NAMALWA (cell line): ENCODE measurements at regions not wholly inside any gene's neighbourhood (a gene's known extent, or its start where the extent isn't known, plus 50 kb on each side); places are given as distances from the start of the nearest gene placed in this dataset.
"Not testable (repeated sequence)": the region's sequence is repeated elsewhere in the genome, so short reads cannot be mapped to it uniquely, and the experiment has no call there.

Experiments used
- DNase-seq: peaks from one replicate; pipeline ENCODE4 v3.0.0-alpha.2; 2015; ENCODE audit warnings: low spot score

DNA sequence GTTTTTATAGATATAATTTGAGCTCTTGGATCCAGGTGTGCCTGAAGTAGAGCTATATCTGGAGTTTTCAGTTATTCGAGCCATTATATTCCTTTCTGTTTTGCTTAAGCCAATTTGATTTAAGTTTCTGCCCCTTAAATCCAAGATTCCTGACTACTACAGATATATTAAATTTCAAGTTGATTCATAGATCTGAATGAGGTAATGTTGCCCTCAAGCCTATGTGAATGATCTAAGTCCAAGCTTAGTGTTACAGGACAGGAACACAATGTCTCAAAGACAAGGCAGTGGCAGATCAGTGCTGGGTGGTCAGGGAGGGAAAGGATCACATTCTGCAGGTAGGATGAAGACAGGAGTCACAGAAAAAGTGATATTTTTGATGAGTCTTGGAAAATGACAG lies 75.7 kb upstream of the CTBP2 start:
- DNase-seq, result no peak

DNA sequence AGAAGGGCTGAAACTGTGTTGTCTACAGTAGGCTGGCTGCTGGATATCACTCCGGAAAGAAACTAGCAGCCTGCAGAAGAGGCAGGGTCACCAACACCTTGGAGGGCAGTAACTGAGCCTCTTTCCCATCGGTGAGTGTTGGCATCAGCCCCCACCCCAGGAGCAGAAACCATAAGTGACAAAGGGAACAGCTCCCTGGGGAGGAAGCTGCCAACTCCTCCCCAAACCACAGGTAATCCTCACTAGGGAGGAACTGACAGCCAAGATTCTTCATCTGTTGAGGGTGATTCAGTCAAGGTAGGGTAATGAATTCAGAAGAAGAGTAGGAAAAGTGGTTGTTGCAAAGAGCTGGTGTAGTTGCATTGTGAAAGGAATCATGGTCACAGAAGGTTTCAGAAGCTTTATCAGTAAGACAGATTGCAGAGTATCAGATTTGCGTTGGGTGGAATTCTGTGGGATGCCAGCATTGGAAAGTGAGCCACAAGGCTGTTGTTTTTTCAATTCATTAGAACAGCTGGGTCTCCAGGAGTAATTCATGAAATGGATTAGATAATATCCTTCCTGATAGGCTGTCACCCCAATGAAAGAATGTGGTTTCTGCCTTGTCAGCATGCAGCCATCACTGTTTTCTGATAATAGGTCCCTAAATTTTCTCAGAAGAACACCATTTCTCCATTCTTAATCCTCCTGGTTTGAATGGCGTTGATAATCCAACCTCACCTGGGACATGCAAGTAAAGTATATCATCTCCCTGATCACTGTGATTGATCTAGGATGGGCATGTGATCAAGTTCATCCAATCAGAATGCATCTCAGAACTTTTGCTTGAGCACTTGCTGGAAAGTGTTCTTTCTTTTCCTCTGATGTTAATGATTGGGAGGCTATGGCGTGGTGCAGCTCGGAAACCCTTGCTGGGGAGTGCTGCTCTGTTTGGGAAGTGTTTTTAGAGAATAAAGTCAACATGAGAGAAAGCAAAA lies 75.0 kb upstream of the CTBP2 start:
- DNase-seq, result no peak

DNA sequence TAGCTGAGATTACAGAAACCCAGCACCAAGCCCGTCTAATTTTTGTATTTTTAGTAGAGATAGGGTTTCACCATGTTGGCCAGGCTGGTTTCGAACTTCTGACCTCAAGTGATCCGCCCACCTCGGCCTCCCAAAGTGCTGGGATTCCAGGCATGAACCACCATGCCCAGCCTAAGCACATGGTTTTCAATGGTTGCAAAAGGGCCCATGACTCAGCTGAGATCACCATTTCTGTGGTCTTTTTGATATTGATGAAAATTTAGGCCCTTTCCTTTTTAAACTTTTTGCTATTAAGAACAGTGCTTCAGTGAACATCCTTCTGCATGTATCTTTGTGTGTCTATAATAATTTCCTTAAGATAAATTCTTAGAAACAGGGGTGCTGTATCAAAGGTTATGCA lies 74.2 kb upstream of the CTBP2 start:
- DNase-seq, result not testable (repeated sequence)

DNA sequence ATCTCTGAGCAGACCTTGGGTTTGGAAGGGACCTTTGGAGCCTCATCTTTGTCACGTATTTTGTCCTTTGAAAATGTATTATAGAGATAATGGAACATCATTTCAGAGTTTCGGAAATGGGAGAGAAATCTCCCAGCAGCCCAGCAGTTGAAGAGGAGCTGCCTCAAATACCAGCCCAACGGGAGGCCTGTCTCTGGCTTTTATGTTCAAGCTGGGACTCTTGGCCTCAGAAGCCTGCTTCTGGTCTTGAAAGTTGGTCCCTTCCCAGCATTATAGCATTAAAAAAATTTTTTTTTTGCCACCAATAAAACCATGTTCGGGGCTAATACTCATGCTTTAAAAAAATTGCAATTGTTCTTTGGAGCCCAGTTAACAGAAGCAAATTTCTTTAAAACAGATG lies 73.4 kb upstream of the CTBP2 start:
- DNase-seq, result no peak

DNA sequence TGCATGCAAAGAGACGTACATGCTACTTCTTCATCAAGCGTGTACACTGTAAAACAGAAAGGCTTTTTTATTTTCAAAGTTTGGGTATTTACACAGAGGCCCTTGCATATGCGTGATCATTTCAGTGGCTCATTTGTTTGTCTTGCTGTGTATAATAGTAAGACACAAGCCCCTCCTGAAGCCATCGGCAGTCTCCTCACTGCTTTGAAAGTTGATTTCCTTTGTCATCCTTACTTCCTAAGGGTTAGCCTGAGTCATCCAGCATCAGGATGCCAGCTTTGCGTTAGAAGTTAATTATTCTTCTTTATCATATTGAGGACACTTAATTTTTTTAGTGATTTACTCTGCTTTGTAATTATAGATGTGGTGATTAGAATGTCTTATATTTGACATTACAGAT lies 72.5 kb upstream of the CTBP2 start:
- no peak for DNase-seq

DNA sequence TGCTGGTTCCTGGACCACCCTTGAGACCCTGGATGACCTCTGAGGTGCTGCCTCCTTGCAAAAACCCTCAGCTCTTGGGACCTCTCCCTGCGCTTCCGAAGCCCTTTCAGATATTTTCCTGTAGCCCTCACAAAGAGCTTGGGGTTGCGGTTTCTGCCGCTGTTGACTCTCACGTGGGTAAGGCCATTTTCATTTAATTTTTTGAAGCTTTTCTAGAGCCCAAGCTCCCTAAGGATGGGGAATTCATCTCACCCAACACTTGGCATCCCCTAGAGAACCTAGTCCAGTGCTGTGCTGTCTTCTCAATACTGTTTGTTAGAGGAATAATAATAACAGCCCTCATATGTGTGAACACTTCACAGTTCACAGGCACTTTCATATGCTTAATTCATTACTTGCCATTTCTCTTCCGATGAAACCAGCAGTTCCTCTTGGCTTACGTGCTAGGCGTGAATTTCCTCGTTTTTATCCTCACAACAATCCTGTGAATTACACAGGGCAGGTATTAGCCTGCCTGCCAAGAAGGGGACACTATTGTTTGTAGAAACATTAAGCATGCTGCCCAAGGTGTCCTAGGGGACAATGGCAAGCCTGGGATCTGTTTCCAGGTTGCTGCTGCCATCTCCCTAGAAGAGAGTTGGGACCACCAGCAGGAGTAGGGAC lies 71.6 kb upstream of the CTBP2 start:
- DNase-seq, result no peak

DNA sequence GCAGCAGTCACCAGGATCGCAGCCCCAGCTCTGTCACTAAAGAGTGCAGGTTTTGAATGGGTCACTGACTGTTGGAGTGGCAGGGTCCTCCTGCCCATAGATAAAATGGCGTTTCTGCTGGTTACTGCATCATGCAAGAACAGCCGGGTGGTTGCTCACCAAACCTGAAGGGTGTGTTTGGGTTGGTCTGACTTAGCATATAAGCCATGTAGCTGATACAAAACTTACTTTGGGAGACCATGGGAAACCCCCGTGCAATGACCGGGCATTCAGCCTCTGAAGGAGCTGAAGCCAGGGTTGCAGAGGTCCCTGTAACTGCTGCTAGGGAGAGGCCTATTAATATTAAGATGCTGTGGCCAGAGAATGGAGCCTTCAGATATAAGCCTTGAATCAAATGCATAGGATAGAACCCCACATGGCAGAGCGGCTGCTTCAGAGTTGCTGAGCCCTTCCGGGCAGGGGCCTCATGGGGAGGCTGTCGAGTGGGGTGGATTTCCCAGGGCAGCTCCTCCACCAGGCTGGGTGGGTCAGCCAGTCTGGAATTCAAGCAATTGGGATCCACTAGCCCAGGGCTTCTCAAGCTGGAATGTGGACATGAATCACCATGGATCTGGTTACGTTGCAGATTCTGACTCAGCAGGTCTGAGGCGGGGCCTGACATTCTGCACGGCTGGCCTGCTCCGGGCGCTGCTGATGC lies 70.9 kb upstream of the CTBP2 start:
- DNase-seq, result no peak

DNA sequence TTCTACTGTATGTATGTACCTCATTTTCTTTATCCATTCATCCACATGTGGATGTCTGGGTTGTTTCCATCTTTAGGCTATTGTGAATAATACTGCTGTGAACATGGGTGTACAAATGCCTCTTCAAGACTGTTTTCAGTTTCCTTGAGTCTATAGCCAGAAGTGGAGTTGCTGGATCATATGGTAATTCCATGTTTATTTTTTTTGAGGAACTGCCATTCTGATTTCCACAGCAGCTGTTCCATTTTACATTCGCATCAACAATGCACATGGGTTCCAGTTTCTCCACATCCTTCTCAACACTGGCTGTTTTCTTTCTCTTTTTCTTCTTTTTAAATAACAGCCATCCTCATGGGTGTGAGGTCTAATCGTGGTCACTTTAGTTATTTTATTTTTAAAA lies 69.9 kb upstream of the CTBP2 start:
- no peak for DNase-seq

DNA sequence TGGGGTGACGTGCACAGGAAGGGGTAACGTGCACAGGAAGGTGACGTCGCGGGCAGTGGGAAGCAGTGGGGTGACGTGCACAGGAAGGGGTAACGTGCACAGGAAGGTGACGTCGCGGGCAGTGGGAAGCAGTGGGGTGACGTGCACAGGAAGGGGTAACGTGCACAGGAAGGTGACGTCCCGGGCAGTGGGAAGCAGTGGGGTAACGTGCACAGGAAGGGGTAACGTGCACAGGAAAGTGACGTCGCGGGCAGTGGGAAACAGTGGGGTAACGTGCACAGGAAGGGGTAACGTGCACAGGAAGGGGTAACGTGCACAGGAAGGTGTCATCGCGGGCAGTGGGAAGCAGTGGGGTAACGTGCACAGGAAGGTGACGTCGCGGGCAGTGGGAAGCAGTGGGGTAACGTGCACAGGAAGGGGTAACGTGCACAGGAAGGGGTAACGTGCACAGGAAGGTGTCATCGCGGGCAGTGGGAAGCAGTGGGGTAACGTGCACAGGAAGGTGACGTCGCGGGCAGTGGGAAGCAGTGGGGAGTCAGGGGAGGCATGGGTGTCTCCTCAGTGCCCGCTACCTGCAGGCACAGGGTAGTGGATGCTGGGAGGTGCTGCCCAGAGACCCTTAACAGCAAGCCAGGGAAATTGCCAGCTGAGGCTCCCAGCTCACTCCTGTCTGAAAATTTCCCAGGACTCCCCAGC lies 68.0 kb upstream of the CTBP2 start:
- DNase-seq, result not testable (repeated sequence)

DNA sequence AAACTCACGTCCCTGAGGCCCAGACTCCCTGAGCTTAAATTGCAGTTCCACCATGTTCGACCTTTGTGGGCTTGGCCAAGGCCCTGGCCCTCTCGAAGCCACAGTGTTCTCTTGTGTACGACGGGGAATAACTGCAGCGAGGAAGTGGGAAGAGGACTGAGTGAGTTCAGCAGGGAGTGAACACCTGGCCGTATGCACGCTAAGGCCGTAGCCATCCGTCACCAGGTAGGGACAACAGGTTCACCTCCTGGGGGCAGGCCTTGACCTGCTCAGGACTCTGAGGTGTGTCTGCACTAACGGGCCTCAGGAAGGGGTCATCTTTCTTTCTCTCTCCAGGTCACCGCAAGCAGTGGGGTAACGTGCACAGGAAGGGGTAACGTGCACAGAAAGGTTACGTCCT lies 67.2 kb upstream of the CTBP2 start:
- no peak for DNase-seq

DNA sequence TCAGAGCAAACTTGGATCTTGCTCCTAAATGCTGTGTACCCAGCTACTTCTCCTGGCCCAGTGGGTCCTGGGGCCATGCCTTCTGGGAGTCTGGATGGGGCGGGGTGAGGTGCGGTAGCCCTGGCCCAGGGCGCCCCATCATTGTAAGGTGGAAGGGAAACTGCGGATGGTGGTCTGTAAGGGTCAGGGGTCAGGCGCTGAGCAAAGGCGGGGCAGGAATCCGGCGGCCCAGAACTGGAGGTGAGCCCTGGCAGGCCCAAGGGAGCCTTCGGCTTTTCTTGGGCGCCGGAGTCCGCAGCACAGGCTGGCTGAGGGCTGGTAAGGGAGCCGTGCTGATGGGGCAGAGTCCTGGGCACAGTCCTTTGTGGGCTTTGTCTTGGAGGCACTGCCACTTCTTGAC lies 66.5 kb upstream of the CTBP2 start:
- no peak for DNase-seq

DNA sequence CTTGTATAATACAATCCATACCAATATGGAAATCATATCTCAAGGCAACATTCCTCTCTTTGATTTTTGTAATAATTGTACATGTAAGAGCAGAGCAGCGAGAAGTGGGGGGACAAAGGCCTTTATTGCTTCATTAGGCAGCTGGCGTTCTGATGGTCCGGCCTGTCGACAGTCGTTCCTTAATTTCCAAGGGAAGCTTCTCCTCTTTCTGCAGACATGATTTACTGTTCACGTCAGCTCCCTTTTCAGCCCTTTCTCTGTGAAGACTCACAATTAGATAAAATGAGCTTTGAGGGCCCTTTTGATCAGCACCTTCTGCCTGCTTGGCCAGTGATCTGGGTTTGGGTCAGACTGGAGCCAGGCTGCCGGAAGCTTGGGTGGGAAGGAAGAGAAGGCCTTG lies 65.6 kb upstream of the CTBP2 start:
- no peak for DNase-seq

DNA sequence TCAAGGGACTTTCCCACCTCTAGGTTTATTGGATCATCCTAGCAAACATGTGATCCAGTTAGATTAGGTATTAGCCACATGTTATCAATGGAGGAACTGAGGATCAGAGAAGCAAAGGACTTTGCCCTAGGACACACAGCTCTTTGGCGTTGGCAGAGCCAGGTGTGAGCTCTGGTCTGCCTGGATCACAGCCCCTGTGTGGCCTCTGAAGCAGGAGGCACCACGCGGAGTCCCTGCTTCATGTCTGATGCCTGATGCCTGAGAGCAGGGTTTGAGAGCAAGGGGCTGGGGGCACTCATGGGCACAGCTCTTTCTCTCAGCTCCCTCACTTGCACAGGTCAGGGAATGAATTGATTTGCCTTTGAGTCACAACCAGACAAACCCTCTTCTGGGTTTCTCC lies 64.7 kb upstream of the CTBP2 start:
- no peak for DNase-seq

DNA sequence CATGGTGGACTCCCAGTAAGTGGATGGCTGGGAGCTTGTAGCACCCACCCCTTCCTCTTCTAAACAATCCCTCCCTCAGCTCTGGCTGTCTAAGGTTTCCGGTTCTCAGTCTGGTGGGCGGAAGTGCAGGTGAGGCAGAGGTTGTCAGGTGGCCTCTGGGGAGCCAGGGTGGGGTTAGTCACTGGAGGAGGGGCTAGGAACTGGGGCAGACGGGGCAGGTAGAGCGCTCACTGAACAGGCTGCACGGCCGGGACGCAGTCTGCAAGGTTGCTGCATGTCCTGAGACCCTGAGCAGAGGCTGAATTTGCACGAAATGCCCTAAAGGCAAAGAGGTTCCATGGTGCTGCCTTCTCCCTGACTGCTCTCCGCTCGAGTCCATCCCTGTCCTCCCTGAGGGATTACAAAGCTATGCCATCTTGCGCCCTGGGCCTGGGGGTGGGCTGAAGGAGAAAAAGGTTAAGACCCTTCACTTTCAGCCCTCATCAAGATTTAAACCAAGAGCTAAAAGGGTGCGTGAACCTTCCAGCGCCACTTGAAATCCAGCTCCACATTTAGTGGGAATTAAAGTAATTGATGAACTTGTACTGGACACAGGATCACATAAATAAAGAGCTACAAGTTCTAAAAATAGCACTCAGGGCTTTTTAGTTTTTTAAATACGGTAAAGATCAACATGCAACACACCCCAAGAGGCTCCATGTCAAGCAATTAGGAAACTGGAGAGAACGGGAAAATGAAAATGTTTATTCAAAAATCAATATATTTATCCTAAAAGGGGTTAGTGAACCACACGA lies 62.3 kb upstream of the CTBP2 start:
- DNase-seq, result no peak

DNA sequence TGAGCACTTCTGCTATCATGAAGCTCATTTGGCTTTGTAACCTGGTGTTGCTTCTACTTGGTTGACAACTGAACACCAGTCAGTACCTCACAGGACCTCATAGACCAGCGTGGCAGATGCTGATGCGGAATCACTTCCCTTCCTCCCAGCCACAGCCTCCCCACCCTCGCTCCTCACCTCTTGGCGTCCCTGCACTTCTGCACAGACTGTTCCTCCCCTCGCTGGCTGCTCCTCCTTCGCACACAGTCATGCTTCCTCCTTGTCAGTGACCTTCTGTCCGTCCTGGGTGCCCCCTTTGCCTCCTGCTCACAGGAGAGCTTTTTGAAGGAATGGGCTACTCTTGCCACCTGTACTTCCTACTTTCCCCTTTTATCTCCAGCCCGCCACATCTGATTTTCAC lies 61.4 kb upstream of the CTBP2 start:
- no peak for DNase-seq

DNA sequence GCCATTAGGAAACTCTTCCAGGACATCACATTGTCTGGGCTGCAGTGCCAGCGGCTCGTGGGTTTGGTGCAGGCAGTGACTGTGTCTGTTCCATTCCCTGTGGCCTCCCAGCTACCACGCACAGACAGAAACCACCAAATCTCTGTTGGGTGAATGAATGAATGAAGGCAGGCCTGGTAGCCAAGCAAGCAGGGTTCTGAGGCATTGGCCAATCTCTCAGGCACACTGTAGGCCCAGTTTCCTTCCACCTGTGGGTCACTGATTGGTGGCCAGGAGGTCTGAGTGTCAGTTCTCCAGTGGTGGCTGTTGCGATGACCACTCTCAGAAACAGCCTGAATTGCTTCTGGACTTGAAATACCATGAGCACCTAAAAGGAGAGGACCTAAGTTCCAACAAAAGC lies 59.4 kb upstream of the CTBP2 start:
- no peak for DNase-seq

DNA sequence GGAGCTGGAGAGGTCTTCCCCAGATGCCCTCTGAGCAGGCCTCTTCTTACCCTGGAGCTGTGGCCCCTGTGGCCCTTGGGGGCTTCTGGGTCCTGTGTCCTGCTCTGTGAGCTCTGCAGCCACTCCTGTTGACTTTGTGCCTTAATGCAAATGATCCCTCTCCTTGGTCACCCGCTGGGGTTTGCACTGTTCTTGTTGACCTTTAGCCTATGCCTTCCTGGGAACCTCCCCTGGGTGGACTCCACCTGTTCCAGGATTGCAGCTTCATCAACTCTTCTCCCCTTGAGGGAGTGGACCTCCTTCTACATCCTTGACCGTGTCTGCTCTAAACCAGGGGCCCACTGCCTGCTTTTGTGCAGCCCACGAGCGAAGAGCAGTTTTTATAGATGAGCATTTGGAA lies 58.6 kb upstream of the CTBP2 start:
- no peak for DNase-seq

DNA sequence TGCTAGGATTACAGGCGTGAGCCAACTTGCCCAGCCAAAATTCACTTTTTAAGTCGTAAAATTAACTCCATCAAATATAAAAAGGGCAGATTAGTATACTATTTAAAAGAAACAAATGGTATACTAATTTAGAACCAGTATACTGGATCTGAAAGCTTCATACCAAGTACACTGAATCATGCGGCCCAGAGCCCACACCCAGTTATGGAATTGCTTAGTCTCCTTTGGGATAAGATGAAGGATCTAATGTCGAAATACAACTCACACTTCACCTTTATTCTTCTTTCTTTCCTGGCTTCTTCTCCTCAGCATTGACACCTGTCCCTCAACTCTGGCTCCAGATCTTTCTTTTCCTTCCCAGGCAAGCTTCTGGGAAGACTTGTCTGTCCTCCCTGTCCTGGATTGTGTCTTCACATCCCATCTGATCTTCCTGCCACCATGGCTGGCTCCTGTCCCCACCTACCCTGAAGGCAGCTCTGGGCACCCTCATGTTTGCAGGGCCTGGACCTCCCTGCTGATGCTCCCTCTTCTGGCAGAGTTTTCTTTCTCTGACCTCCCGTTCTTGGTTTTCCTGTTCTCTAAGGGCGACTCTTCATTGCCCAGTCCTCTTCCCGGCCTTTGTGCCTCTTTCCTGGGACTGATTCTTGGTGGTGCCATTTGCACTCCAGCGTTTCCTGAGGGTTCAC lies 57.8 kb upstream of the CTBP2 start:
- peak; percentile 8 for DNase-seq

DNA sequence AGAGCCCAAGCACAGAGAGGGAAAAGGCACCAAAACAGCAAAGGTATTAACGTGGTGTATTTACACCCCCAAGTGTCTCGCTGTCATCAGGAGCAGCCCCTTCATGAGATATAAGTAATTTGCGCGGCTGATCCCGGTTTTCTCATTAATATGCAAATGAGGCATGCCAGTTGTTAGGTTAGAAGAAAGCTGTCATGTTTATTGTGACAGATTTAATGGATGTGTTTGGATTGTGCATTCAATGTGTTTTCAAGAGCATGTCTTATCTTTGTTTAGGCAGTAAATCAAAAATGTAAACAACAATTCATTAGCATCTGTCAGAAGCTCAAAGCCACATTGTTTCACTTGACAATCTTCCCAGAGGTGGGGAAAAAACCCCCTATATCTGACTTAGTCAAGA lies 56.5 kb upstream of the CTBP2 start:
- no peak for DNase-seq

DNA sequence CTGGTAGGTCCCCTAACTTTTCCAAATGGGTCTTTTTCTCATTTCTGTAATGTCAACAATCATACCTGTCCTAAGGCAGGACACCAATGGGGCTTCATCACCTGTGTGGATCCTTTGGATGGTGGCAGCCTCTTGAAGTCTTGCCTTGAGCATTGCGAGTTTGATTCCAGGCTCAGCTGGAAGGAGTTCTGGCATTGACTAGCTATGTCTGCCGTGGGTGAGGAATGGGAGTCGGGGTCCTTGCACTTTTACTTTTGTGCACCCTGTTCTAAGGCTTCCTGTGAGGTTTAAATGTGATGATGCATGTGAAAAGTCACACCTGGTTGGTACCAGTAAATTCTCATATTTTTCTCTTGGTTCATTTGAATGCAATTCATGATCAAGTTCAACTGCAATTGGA lies 55.9 kb upstream of the CTBP2 start:
- no peak for DNase-seq

DNA sequence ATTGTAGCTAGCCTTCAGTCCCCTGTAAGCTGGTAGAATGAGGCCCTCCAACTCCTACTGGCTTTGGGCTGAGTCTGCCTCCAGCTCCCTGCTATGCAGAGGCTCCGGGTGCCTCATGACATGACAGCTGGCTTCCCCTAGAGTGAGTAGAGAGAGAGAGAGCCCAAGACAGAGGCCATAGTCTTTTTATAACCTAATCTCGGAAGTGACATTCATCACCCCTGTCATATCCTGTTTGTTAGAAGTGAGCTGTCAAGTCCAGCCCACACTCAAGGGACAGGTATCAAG lies 53.9 kb upstream of the CTBP2 start:
- no peak for DNase-seq
